HL-60 (cell line): ENCODE measurements at regions not wholly inside any gene's neighbourhood (a gene's known extent, or its start where the extent isn't known, plus 50 kb on each side); places are given as distances from the start of the nearest gene placed in this dataset.

Experiments used
- DNase-seq, 2 experiments: peaks; one replicate each; pipeline ENCODE4 v3.0.0-alpha.2; 2010 to 2020; ENCODE audit warnings: low read depth in 1 of 2, low spot score in 1 of 2
- H3K27ac ChIP-seq: fragments of 250-450 bp; sonication (Bioruptor Pico); replicated peaks from 2 replicates; pipeline ENCODE4 v1.5.1; 2020; ENCODE audit warnings: mild to moderate bottlenecking, moderate library complexity
- H3K27me3 ChIP-seq: fragments of 250-450 bp; sonication (Bioruptor Pico); 2 replicates; pipeline ENCODE4 v1.5.1; 2021; ENCODE audit warnings: mild to moderate bottlenecking, moderate library complexity; ENCODE audit not compliant: insufficient read depth, poor library complexity, severe bottlenecking
- H3K4me3 ChIP-seq: replicated peaks from 2 replicates; pipeline ENCODE4 v1.5.1; 2011; ENCODE audit warnings: mild to moderate bottlenecking, control low read depth, low read length; ENCODE audit not compliant: insufficient read depth
- GABPA ChIP-seq: IDR thresholded peaks from 2 replicates; pipeline ENCODE4 v1.6.1; 2012; ENCODE audit warnings: low read depth
- POLR2AphosphoS5 ChIP-seq: IDR thresholded peaks from 2 replicates; pipeline ENCODE4 v1.6.1; 2012; ENCODE audit warnings: low read depth
- SPI1 ChIP-seq: IDR thresholded peaks from 2 replicates; pipeline ENCODE4 v1.6.1; 2012; ENCODE audit warnings: low read depth, mild to moderate bottlenecking, borderline replicate concordance
- TF ChIP-seq, protein P1 (sequence below): IDR thresholded peaks from 2 replicates; pipeline ENCODE4 v1.6.1; 2012; ENCODE audit warnings: low read depth; ENCODE audit not compliant: insufficient replicate concordance
- TF ChIP-seq, protein P2 (sequence below): IDR thresholded peaks from one replicate; pipeline ENCODE4 v1.5.1; 2011; ENCODE audit warnings: low read length, control low read depth, inconsistent platforms; ENCODE audit not compliant: insufficient read depth

DNA sequence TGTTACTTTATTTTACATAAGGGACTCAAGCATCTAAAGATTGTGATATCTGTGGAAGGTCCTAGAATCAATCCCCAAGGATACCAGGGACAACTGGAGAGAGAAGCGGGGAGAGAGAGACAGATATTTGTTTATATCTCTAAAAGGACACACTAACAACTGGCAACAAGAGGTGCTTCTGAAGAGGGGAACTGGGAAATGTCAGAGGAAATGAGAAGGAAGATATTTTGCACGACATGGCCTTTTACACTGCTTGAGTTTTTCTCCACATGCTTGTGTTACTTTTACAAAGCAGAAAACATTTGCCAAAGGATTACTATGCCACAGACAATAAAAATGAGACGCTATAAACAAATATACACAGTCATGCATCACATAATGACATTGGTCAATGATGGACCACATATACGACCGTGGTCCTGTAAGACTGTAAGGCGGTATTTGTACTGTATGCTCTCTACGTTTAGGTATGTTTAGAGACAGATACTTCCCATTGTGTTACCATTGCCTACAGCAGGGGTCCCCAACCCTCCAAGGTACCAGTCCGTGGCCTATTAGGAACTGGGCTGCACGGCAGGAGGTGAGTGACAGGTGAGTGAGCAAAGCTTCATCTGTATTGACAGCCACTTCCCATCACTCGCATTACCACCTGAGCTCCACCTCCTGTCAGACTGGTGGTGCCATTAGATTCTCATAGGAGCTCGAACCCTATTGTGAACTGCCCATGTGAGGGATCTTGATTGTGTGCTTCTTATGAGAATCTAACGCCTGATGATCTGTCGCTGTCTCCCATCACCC, 64.6 kb upstream of the PTPN1 start:
- no peaks in the 10 kb centered on the region for H3K27me3 ChIP-seq
- TF ChIP-seq GABPA (no peak), POLR2AphosphoS5 (no peak), SPI1 (no peak)
- TF ChIP-seq, protein P1, sequence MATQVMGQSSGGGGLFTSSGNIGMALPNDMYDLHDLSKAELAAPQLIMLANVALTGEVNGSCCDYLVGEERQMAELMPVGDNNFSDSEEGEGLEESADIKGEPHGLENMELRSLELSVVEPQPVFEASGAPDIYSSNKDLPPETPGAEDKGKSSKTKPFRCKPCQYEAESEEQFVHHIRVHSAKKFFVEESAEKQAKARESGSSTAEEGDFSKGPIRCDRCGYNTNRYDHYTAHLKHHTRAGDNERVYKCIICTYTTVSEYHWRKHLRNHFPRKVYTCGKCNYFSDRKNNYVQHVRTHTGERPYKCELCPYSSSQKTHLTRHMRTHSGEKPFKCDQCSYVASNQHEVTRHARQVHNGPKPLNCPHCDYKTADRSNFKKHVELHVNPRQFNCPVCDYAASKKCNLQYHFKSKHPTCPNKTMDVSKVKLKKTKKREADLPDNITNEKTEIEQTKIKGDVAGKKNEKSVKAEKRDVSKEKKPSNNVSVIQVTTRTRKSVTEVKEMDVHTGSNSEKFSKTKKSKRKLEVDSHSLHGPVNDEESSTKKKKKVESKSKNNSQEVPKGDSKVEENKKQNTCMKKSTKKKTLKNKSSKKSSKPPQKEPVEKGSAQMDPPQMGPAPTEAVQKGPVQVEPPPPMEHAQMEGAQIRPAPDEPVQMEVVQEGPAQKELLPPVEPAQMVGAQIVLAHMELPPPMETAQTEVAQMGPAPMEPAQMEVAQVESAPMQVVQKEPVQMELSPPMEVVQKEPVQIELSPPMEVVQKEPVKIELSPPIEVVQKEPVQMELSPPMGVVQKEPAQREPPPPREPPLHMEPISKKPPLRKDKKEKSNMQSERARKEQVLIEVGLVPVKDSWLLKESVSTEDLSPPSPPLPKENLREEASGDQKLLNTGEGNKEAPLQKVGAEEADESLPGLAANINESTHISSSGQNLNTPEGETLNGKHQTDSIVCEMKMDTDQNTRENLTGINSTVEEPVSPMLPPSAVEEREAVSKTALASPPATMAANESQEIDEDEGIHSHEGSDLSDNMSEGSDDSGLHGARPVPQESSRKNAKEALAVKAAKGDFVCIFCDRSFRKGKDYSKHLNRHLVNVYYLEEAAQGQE = no peak
- TF ChIP-seq, protein P2, sequence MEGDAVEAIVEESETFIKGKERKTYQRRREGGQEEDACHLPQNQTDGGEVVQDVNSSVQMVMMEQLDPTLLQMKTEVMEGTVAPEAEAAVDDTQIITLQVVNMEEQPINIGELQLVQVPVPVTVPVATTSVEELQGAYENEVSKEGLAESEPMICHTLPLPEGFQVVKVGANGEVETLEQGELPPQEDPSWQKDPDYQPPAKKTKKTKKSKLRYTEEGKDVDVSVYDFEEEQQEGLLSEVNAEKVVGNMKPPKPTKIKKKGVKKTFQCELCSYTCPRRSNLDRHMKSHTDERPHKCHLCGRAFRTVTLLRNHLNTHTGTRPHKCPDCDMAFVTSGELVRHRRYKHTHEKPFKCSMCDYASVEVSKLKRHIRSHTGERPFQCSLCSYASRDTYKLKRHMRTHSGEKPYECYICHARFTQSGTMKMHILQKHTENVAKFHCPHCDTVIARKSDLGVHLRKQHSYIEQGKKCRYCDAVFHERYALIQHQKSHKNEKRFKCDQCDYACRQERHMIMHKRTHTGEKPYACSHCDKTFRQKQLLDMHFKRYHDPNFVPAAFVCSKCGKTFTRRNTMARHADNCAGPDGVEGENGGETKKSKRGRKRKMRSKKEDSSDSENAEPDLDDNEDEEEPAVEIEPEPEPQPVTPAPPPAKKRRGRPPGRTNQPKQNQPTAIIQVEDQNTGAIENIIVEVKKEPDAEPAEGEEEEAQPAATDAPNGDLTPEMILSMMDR = no peak
- H3K4me3 ChIP-seq = no peak overlapping the region
- H3K27ac ChIP-seq = no peak overlapping the region
- no peak for DNase-seq

DNA sequence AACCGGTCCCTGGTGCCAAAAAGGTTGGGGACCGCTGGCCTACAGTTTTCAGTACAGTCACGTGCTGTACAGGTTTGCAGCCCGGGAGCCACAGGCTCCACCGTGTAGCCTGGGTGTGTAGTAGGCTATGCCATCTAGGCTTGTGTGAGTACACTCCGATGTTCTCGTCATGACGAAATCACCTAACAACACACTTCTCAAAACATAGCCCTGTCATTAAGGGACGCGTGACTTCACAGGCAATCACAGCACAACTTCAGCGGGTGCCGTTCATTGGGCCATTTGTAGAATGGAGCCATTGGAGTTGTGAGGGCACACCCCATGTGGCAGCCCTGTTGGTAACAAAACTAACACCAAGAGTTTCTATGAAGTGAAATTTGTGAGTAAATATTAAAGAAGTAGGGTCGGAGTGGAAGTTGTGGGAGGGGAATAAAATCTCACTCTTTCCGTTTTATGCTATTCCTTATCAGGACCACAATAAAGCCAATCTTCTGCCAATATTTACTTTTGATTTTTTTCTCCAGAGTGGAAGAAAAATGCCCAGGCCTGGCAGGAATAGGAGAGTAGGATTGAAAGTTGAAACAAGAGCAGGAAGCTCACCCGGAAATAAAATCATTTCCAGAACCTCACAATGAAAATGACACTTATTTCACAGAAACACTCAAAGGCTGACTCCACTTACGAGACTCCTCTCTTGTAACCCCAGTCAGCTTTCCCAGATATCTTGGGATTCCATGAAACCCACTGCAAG, 63.7 kb upstream of the PTPN1 start:
- TF ChIP-seq GABPA = no peak
- TF ChIP-seq POLR2AphosphoS5 = no peak
- no peak for TF ChIP-seq SPI1
- TF ChIP-seq, protein P2 = no peak
- TF ChIP-seq, protein P1 = no peak
- H3K4me3 ChIP-seq = no peak overlapping the region
- H3K27ac ChIP-seq = no peak overlapping the region
- no peaks in the 10 kb centered on the region for H3K27me3 ChIP-seq
- DNase-seq = no peak

DNA sequence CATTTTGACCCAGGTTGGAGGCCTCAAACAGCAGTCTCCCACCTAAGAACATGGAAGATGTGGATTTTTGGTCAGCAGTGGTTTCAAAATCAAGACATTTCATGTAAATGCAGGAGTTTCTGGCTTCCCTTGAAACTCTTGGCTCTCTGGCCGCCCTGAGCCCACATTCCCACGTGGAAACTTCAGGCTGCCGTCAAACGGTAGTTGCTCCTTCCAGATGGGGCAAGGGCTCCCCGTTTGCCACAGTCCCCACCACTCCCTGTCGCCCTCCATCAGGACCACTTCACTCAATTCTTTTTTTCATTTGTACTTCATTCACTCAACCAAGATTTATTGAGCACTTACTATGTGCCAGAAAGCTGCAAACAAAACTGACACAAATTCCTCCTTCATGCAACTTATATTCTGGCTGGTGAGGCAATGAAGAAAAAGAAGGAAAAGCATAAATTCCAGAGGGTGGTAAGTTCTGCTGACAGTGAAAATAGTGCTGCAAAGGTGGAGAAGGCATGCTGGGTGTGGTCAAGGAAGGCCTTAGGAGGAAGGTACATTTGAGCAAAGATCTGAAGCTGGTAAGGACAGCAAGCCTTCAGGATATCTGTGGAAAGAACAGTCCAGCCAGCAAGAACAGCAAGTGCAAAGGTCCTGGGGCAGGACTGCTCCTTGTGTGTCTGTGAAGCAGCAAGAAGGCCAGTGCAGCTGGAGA, 62.9 kb upstream of the PTPN1 start:
- Histone ChIP-seq H3K27me3 (no peaks in the 10 kb centered on the region), H3K27ac (no peak overlapping the region), H3K4me3 (no peak overlapping the region)
- DNase-seq = no peak
- TF ChIP-seq, protein P2 = no peak
- TF ChIP-seq, protein P1 = no peak
- TF ChIP-seq POLR2AphosphoS5 (no peak), SPI1 (no peak), GABPA (no peak)
